ENCODE measurements at regions not wholly inside any gene's neighbourhood (a gene's known extent, or its start where the extent isn't known, plus 50 kb on each side); places are given as distances from the start of the nearest gene placed in this dataset.

DNA sequence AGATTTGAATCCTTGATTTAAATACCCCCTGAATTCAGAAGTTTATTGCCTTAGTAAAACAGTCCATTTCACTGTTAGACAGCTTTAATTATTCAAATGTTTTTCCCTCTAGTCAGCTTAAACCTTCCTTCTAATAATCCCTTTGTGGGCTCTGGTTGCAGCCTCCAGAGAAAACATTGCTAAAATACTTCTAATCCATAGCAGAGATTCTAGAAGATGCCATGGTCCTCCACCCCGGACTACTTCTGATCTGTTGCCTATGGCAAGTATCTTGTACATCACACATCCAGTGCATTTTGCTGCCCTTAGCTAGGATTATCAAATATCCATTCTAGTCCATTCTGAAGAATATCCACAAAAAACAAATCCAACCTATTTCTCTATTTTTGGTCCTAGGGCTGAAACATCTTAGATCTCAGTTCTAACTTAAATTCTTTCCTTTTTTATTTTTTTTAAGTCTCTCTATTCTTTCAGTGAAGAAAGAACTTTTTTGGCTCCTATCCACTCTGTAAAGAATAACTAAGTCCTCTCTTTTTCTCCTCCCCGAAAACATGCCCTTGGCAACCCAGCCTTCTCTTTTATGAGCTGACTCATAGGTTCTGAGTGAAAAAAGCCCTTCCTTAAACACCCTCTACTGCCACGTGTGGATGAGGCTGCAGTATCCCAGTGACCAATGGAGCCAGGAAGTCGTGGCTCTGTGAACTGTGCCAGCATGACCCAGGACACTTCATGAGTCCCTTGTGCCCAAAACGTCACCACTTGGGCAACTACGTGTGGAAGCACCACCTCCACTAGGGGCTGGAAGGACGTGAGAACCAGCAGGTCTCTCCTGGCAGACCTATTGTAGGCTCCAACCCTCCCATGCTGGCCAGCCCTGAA lies 349.8 kb downstream of the TNS1 start:
- no peak for ATAC-seq

- no peak for ATAC-seq
These were observed 352.0 kb downstream of the TNS1 start for GRCh38 chr2:217650716-217651360.

- no peak for ATAC-seq
These were observed 352.6 kb downstream of the TNS1 start for GRCh38 chr2:217650229-217650628.

- ATAC-seq, result no peak
These were observed 354.9 kb downstream of the TNS1 start for GRCh38 chr2:217647925-217648324.

DNA sequence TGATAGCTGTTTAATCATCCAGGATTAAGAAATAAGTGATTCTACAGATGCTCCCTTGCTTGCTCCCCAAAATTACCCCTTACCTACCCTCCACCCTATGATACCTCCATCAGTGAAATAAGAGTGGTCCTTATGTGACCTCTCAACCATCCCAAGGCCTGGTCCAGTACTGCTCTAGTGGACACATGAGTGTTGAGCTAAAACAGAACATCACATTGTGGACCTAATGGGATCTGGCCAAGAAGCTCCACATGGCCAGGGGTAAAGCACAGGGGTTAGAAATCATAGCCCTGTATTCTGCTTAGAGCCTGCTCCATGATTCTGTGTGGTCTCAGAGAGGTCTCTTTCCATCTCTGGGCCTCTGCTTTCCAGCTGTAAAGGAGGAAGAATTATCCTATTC lies 355.6 kb downstream of the TNS1 start:
- no peak for ATAC-seq

- ATAC-seq, result no peak
These were observed 356.9 kb downstream of the TNS1 start for GRCh38 chr2:217645896-217646295.

DNA sequence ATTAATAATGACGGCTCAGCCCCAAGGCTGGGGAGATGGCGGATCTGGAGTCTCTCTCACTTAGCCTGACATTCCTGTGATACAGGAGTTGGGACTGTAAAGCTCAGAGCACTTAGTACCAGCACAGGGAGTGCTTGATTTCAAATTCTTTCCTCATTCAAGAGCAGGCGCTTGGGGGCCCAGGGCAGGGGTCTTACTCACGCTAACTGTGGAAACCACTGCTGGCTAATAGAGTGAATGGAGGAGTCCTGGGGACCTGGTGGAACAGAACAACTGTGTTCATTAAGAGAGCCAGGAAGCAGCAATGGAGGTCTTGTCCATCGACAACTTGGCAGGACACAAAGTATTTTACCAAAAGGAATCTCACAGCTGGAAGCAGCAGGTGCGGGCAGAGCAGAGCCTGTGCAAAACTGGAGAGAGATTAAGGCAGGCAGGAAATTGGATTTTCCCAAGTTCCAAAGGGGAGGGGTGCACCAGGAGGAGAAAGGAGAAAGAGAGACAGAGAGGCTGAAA lies 358.9 kb downstream of the TNS1 start:
- no peak for ATAC-seq

- no peak for ATAC-seq
These were observed 359.9 kb downstream of the TNS1 start for GRCh38 chr2:217642944-217643343.

- ATAC-seq, result no peak
These were observed 360.8 kb downstream of the TNS1 start for GRCh38 chr2:217641960-217642359.

DNA sequence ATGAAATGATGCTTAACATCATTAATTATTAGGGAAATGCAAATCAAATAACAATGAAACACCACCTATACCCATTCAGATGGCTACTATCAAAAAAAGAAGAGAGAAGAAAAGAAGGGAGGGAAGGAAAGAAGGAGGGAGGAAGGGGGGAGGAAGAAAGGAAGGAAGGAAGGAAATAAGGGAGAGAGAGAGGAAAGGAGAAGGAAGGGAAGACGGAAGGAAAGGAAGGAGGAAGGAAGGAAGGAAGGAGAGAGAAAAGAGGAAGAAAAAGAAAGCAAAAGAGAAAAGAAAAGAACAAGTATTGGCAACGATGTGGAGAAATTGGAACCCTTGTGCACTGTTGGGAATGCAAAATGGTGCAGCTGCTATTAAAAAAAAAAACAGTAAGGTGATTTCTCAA lies 363.3 kb downstream of the TNS1 start:
- ATAC-seq, result no peak

- no peak for ATAC-seq
These were observed 364.3 kb downstream of the TNS1 start for GRCh38 chr2:217638533-217638932.

- no peak for ATAC-seq
These were observed 364.8 kb downstream of the TNS1 start for GRCh38 chr2:217638031-217638430.

DNA sequence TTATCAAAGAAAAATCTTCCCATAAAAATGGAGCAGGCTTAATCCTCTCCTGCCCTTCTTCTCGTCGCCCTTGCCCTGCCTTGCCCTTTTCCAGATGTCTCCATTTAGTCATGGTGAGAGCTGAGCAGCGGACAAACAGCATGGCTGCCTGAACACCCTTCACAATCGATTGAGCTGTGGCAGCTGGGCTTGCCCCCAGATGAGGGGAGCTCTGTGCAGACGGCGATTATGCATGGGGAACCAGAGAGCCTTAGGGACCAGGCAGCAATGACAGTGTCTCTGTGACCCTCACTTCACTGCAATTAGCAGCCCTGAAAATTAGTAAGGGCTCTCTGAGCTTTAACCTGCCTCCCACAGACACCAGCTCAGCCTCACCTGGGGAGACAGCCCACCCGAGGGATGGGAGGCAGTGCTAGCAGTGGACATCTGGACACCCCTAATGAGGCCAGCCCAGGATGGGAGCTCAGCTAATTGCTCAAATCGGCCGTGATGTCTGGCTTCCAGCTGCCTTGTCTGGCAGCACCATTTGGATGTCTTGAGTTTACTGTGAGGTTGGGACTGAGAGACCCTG lies 365.7 kb downstream of the TNS1 start:
- no peak for ATAC-seq

DNA sequence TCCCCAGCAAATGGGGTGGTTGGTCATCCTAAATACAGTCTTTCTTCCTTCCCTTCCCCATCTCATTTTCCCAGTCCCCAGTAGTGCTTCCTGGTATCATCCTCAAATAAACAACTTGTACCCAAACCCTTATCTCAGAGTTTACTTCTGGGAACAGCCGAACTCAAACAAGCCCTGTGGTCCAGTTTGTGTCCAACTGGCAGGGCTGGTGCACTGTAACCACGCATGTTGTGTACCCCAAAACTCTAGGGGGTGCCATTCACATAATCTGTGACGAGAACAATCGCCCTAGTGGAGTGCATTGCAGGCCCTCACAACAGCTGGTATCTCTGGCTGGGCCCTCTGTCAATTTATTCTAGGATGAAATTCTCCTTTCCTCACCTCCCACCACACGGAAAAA lies 366.2 kb downstream of the TNS1 start:
- ATAC-seq, result no peak

GRCh38 chr2:217634871-217635270 lies 367.9 kb downstream of the TNS1 start:
- no peak for ATAC-seq

GRCh38 chr2:217632043-217632442 lies 370.8 kb downstream of the TNS1 start:
- no peak for ATAC-seq

DNA sequence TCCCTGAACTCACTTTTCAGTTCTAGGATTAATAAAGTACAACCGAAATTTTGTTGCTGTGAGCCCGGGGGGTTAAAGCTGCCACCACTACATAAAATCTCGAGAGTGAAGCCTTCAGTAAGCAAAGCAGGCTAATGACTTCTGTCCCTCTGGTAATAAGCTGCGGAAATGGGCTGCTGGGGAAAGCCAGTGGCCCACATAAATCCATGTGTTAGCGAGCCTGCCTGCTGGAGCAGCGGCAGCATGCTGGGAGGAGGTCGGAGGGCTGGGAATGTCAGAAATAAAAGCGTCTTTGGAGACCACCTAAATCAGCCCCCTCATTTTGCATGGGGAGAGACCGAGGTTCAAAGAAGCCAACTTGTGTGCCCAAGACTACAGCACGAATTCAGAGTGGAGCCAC lies 371.7 kb downstream of the TNS1 start:
- ATAC-seq, result no peak

DNA sequence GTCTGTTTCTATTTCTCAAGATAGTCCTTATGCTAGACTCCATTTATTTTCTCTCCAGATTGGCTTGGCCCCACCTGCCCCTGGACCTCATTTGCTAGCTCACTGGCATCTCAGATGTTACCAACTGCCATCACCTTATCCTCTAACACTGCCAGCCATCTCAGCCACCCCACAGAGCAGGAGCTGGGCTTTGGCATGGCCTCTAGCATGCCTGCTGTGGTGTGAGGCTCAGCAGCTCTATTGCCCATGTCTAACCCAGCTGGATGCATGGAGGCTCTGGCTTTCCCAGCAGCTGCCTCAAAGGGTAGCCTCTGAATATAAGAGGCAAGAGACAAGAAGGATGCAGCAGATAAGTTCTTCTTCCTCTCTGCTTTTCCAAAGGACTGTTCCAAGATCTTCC lies 373.4 kb downstream of the TNS1 start:
- no peak for ATAC-seq

GRCh38 chr2:217628061-217628460 lies 374.7 kb downstream of the TNS1 start:
- ATAC-seq, result no peak

DNA sequence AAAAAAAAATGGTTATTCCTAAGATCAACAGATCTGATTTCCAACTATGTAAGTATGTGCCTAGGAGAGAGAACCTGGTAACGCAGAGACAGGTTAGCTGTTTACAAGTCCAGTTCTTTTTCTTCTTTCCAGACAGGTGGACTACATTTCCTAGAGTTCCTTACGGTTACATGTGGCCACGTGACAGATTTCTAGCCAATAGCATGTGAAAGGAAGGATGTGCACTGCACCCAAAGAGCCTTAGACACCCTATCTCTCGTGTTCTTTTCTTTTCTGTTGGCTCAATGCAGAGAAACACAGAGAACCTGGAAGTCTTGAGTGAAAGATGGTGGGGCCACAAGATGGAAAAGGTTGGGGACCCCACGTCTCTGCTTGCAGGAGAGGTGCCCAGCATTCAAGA lies 375.9 kb downstream of the TNS1 start:
- ATAC-seq, result no peak

DNA sequence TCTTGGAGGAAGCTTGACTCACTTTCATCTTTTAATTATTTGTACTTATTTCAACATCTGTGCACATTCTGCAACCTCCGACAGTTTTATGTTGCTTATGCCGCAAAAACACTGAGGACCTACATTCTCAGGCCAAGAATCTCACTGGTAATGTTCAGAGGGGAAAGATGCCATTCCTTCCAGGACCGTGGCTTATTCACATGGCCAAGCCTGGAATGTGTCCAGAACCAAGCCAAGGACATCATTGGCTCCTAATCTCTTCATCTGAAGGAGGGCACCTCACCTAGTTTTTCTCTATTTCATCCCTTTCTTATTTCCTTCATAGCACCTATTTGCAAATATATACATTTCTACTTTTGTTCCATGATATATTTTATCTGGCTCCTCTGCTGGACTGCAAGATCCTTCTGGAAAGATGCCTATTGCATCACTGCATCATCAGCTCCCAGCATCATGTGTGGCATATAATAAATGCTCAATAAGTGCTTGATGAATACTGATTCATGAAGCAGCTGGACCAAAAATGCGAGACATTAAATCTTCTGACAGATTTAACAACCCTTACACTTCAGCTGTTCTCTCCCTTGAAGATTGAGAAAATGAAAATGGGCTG lies 377.1 kb downstream of the TNS1 start:
- no peak for ATAC-seq

- ATAC-seq, result no peak
These were observed 379.4 kb downstream of the TNS1 start for GRCh38 chr2:217623281-217623912.
